OCI-LY7 (cell line): ENCODE measurements at regions not wholly inside any gene's neighbourhood (a gene's known extent, or its start where the extent isn't known, plus 50 kb on each side); places are given as distances from the start of the nearest gene placed in this dataset.

Source experiments
- BruUV-seq: library from RNA; stranded (reverse); fragments of 400-500 nt; replicated peaks from 2 replicates; lab custom pipeline; 2021; lab: Mats Ljungman, UMichigan
- CTCF ChIA-PET: fragments of 300-600 bp; sonication (Branson Sonifier 250); formaldehyde crosslinking; loops from one replicate; lab custom pipeline; 2022; ENCODE audit warnings: antibody characterized with exemption; ENCODE audit not compliant: unreplicated experiment; lab: Charles Lee
- POLR2A ChIA-PET: fragments of 300-600 bp; sonication (Branson Sonifier 250); formaldehyde crosslinking; loops from one replicate; lab custom pipeline; 2022; ENCODE audit warnings: antibody characterized with exemption; lab: Charles Lee
- DNase-seq: peaks from one replicate; pipeline ENCODE4 v3.0.0-alpha.2; 2015; ENCODE audit warnings: low spot score
- H2AFZ ChIP-seq: fragments of 200-600 bp; sonication (generic), shearing (Covaris generic); 2 replicates; pipeline ENCODE4 v1.6.1; 2014; ENCODE audit warnings: mild to moderate bottlenecking, antibody characterized with exemption, low read length, moderate library complexity
- H3K27ac ChIP-seq: fragments of 200-600 bp; sonication (generic); 2 replicates; pipeline ENCODE4 v1.5.1; 2014; ENCODE audit warnings: mixed run types, low read depth, mild to moderate bottlenecking, moderate library complexity, low read length, inconsistent platforms; ENCODE audit not compliant: poor library complexity, severe bottlenecking
- H3K36me3 ChIP-seq: fragments of 200-600 bp; sonication (generic); 2 replicates; pipeline ENCODE4 v1.6.1; 2014; ENCODE audit warnings: mild to moderate bottlenecking, antibody characterized with exemption, low read length, moderate library complexity, mixed read lengths; ENCODE audit not compliant: insufficient read depth
- H3K4me1 ChIP-seq: fragments of 200-600 bp; sonication (generic); 2 replicates; pipeline ENCODE4 v1.5.1; 2014; ENCODE audit warnings: mild to moderate bottlenecking, low read length; ENCODE audit not compliant: insufficient read depth, poor library complexity, severe bottlenecking
- H3K4me2 ChIP-seq: fragments of 200-600 bp; sonication (generic); 2 replicates; pipeline ENCODE4 v1.6.1; 2014; ENCODE audit warnings: mild to moderate bottlenecking, low read length
- H3K4me3 ChIP-seq: fragments of 200-600 bp; sonication (generic); 2 replicates; pipeline ENCODE4 v1.5.1; 2014; ENCODE audit warnings: mild to moderate bottlenecking, low read depth, low read length; ENCODE audit not compliant: poor library complexity, severe bottlenecking
- H3K79me2 ChIP-seq: fragments of 200-600 bp; sonication (generic); 2 replicates; pipeline ENCODE4 v1.6.1; 2016; ENCODE audit warnings: low read depth, mild to moderate bottlenecking, low read length, moderate library complexity, mixed read lengths; ENCODE audit not compliant: insufficient read depth
- H3K9me2 ChIP-seq: fragments of 200-600 bp; sonication (generic); 2 replicates; pipeline ENCODE4 v1.6.1; 2016; ENCODE audit warnings: mild to moderate bottlenecking, low read length, mixed read lengths; ENCODE audit not compliant: insufficient read depth
- H3K9me3 ChIP-seq: fragments of 200-600 bp; sonication (generic); 2 replicates; pipeline ENCODE4 v1.6.1; 2014; ENCODE audit warnings: mild to moderate bottlenecking, mixed run types, low read length, mixed read lengths
- H4K20me1 ChIP-seq: fragments of 200-600 bp; sonication (generic); 2 replicates; pipeline ENCODE4 v1.6.1; 2014; ENCODE audit warnings: mild to moderate bottlenecking, antibody characterized with exemption, low read length, moderate library complexity, mixed read lengths; ENCODE audit not compliant: insufficient read depth
- EZH2phosphoT487 ChIP-seq: fragments of 200-600 bp; sonication (generic); IDR thresholded peaks from 2 replicates; pipeline ENCODE4 v1.6.1; 2018; ENCODE audit warnings: low read depth, borderline replicate concordance, mild to moderate bottlenecking, mixed run types, antibody characterized with exemption, low read length, moderate library complexity, mixed read lengths
- intact Hi-C: fragments of 100-400 bp; cut with micrococcal nuclease; formaldehyde crosslinking; loops from one replicate; pipeline ENCODE4 v1.10.0; 2022; ENCODE audit not compliant: unreplicated experiment
- TF ChIP-seq, protein P1 (sequence below): fragments of 200-600 bp; sonication (generic); conservative IDR thresholded peaks from 2 replicates; pipeline ENCODE4 v1.5.1; 2014; ENCODE audit warnings: mild to moderate bottlenecking, antibody characterized with exemption, low read length, moderate library complexity, mixed read lengths

DNA sequence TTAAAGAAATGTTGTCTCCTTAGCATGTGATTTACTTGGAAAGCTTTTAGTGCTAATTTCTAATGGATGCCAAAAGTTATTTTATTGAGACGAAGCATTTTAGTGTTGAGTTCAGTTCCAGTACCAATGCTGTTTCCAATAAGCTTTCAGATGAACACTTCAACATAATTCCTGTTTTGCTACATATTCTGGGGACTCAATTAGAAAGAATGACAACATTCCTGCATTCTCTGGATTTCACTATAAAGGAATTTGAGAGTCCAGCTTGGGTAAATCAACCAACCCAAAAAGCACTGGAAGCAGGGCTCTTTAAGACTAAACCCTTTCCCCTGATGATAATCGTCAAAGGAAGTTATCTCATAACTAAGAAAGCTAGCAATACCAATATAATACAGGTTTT, 353.0 kb upstream of the TMTC1 start:
- ChIA-PET POLR2A (interaction anchor here (0.6 to 0.7 kb wide), 2 partner anchors 10 to 197 kb away, joined by 3 read pairs; no protein-coding TSS in a partner anchor), CTCF (no interaction called here)
- TF ChIP-seq EZH2phosphoT487: no peak
- TF ChIP-seq, protein P1, sequence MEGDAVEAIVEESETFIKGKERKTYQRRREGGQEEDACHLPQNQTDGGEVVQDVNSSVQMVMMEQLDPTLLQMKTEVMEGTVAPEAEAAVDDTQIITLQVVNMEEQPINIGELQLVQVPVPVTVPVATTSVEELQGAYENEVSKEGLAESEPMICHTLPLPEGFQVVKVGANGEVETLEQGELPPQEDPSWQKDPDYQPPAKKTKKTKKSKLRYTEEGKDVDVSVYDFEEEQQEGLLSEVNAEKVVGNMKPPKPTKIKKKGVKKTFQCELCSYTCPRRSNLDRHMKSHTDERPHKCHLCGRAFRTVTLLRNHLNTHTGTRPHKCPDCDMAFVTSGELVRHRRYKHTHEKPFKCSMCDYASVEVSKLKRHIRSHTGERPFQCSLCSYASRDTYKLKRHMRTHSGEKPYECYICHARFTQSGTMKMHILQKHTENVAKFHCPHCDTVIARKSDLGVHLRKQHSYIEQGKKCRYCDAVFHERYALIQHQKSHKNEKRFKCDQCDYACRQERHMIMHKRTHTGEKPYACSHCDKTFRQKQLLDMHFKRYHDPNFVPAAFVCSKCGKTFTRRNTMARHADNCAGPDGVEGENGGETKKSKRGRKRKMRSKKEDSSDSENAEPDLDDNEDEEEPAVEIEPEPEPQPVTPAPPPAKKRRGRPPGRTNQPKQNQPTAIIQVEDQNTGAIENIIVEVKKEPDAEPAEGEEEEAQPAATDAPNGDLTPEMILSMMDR: no peak
- Histone ChIP-seq H3K4me3 (no peak overlapping the region), H3K79me2 (no peaks in the 10 kb centered on the region), H3K27ac (no peak overlapping the region), H3K36me3 (no peaks in the 10 kb centered on the region), H3K9me2 (no peaks in the 10 kb centered on the region), H3K9me3 (no peaks in the 10 kb centered on the region), H4K20me1 (no peaks in the 10 kb centered on the region), H3K4me2 (no peak overlapping the region), H3K4me1 (no peaks in the 10 kb centered on the region), H2AFZ (no peak overlapping the region)
- DNase-seq: no peak
- intact Hi-C loops: no loop called here
- no TSS peak for BruUV-seq

DNA sequence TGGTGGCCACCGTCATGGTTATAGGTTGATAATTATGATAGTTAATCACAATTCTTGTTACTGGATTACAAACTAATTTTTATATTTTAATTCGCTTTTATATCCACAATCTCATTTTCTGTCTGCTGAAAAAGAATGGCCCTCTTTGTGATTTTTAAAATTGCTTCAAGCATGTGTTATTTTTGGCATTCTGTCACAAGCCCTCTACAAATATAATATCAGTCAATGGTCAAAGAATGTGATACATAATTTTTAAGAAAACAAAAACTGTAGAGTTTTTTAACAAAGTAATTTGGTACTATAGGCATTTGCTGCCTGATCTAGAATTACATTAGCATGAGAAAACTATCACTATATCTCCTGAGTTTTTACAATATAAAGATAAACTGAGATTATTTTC, 352.0 kb upstream of the TMTC1 start:
- Histone ChIP-seq H3K36me3 (no peaks in the 10 kb centered on the region), H3K4me2 (no peak overlapping the region), H3K27ac (no peak overlapping the region), H3K9me2 (no peaks in the 10 kb centered on the region), H2AFZ (no peak overlapping the region), H3K4me3 (no peak overlapping the region), H4K20me1 (no peaks in the 10 kb centered on the region), H3K79me2 (no peaks in the 10 kb centered on the region), H3K9me3 (no peaks in the 10 kb centered on the region), H3K4me1 (no peaks in the 10 kb centered on the region)
- CTCF ChIA-PET: no interaction called here
- intact Hi-C loops: no loop called here
- no TSS peak for BruUV-seq
- POLR2A ChIA-PET: interaction anchor here (0.6 kb wide), 1 partner anchor 139 kb away, joined by 4 read pairs; no protein-coding TSS in a partner anchor
- DNase-seq: no peak
- TF ChIP-seq, protein P1: no peak
- no peak for TF ChIP-seq EZH2phosphoT487

DNA sequence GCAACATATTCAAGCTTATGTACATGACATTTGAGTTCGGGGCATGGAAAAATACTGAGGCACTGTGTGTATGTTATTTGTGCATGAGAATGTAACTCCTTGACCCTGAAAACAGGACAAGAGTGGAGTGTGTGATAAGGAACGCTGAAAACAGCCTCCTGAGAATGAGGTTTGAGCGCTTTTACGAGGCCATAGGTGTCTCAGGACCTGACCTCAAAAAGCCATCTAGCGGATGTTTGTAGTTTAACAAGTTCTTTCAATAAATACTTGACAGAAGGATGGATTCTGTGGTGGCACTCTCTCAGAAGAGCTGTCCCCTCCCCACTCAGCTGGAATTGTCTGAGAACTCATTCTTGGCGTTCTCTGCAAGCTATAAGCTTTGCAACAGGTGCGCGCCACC, 350.5 kb upstream of the TMTC1 start:
- Histone ChIP-seq H2AFZ (no peak overlapping the region), H4K20me1 (no peaks in the 10 kb centered on the region), H3K9me3 (no peaks in the 10 kb centered on the region), H3K4me1 (no peaks in the 10 kb centered on the region), H3K4me3 (no peak overlapping the region), H3K27ac (no peak overlapping the region), H3K9me2 (no peaks in the 10 kb centered on the region), H3K4me2 (no peak overlapping the region), H3K79me2 (no peaks in the 10 kb centered on the region), H3K36me3 (no peaks in the 10 kb centered on the region)
- no TSS peak for BruUV-seq
- no peak for DNase-seq
- TF ChIP-seq, protein P1: no peak
- TF ChIP-seq EZH2phosphoT487: no peak
- ChIA-PET POLR2A (interaction anchor here (1.0 kb wide), 1 partner anchor 27 kb away, joined by 4 read pairs; no protein-coding TSS in a partner anchor), CTCF (no interaction called here)
- intact Hi-C loops: no loop called here
